Nephron (organoid): ENCODE measurements at regions not wholly inside any gene's neighbourhood (a gene's known extent, or its start where the extent isn't known, plus 50 kb on each side); places are given as distances from the start of the nearest gene placed in this dataset.

Experiments
- H3K27ac Mint-ChIP-seq, 3 experiments: 2 replicates each; pipeline ENCODE4 v1.8.0; 2020; ENCODE audit warnings: mixed read lengths in 3 of 3, mild to moderate bottlenecking in 2 of 3, moderate library complexity in 1 of 3
- H3K27me3 Mint-ChIP-seq: 2 replicates; pipeline ENCODE4 v1.8.0; 2021; ENCODE audit warnings: low read depth, mild to moderate bottlenecking, moderate library complexity, mixed read lengths
- H3K36me3 Mint-ChIP-seq: 2 replicates; pipeline ENCODE4 v1.8.0; 2020; ENCODE audit warnings: low read depth, mixed read lengths
- H3K4me1 Mint-ChIP-seq: 2 replicates; pipeline ENCODE4 v1.8.0; 2020; ENCODE audit warnings: mixed read lengths
- H3K4me3 Mint-ChIP-seq, 3 experiments: 2 replicates each; pipeline ENCODE4 v1.8.0; 2020; ENCODE audit warnings: mild to moderate bottlenecking in 3 of 3, mixed read lengths in 3 of 3, moderate library complexity in 2 of 3
- H3K9me3 Mint-ChIP-seq: 2 replicates; pipeline ENCODE4 v1.8.0; 2020; ENCODE audit warnings: mixed read lengths
- TF ChIP-seq, protein P1 (sequence below), 3 experiments: fragments of 200-600 bp; sonication (generic); IDR thresholded peaks; one replicate each; pipeline ENCODE4 v1.5.0; 2021; ENCODE audit warnings: antibody characterized with exemption in 3 of 3; ENCODE audit not compliant: unreplicated experiment in 3 of 3

DNA sequence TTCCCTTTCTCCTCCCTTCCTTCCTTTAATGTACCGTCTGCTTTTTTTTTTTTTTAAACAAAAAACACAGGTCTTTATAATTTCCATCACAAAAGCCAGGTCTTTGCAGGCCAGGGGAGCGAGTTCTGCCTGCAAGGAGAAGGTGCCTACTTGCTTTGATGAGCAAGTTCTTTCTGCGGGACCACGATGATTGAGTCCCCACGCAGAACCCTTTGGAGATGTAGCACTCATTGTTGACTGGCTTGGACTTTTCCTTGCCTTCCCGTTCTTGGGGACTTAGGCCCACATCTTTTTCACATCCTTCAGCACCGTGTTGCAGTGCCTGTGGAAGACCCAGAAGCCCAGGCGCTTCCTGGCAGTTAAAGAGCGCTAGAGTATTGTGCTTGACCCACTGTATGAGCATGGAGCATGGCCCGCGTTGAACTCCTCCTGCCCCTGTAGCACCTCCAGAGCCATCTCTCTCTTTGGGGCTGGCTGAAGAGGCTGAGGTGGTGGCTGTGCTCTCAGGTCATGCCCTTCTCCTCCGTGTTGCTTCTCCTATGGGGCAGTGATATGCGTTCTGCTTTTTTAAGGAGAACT is 177.6 kb downstream of the EXOC5 start:
- Mint-ChIP-seq H3K9me3 (peaks cover 6% of the 10 kb centered on the region), H3K36me3 (no peaks in the 10 kb centered on the region), H3K27ac (no peak overlapping the region), H3K27me3 (no peaks in the 10 kb centered on the region), H3K4me1 (no peaks in the 10 kb centered on the region), H3K4me3 (no peak overlapping the region)
- TF ChIP-seq, protein P1, sequence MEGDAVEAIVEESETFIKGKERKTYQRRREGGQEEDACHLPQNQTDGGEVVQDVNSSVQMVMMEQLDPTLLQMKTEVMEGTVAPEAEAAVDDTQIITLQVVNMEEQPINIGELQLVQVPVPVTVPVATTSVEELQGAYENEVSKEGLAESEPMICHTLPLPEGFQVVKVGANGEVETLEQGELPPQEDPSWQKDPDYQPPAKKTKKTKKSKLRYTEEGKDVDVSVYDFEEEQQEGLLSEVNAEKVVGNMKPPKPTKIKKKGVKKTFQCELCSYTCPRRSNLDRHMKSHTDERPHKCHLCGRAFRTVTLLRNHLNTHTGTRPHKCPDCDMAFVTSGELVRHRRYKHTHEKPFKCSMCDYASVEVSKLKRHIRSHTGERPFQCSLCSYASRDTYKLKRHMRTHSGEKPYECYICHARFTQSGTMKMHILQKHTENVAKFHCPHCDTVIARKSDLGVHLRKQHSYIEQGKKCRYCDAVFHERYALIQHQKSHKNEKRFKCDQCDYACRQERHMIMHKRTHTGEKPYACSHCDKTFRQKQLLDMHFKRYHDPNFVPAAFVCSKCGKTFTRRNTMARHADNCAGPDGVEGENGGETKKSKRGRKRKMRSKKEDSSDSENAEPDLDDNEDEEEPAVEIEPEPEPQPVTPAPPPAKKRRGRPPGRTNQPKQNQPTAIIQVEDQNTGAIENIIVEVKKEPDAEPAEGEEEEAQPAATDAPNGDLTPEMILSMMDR (IDR thresholded peaks at IDR 0.05; ENCODE audit: unreplicated experiment in 3 of 3) = no peak

- Mint-ChIP-seq H3K4me1 (no peaks in the 10 kb centered on the region), H3K27ac (no peak overlapping the region), H3K27me3 (no peaks in the 10 kb centered on the region), H3K9me3 (peaks cover under 1% of the 10 kb centered on the region), H3K36me3 (no peaks in the 10 kb centered on the region), H3K4me3 (no peak overlapping the region)
- TF ChIP-seq, protein P1 (IDR thresholded peaks at IDR 0.05; ENCODE audit: unreplicated experiment in 3 of 3) = no peak
Observed at GRCh38 chr14:57089901-57090300, 178.8 kb downstream of the EXOC5 start.

DNA sequence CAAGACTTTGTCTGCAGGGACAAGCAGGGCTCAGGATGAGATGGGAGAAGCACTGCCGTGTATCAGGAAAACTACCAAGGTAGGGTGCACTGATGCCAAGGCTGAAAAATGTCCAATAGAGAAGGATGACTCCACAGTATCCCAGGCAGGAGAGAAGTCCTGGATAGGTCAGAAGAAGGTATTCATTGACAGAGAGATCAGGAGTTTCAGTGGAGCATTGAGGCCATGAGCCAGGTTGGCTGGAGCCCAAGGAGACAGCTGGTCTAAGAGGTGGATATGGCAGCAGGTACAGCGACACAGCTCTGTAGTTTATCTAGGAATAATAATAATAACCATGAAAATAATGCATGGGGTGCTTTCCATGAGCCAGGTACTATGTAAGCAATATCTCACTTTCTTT is 180.9 kb downstream of the EXOC5 start:
- no peaks in the 10 kb centered on the region for H3K36me3 Mint-ChIP-seq
- no peaks in the 10 kb centered on the region for H3K4me1 Mint-ChIP-seq
- peaks cover under 1% of the 10 kb centered on the region for H3K27me3 Mint-ChIP-seq
- no peaks in the 10 kb centered on the region for H3K9me3 Mint-ChIP-seq
- no peak overlapping the region for H3K27ac Mint-ChIP-seq
- TF ChIP-seq, protein P1 (IDR thresholded peaks at IDR 0.05; ENCODE audit: unreplicated experiment in 3 of 3) = no peak
- H3K4me3 Mint-ChIP-seq = no peak overlapping the region

GRCh38 chr14:57086271-57087162 is 182.2 kb downstream of the EXOC5 start:
- H3K27ac Mint-ChIP-seq = no peak overlapping the region
- peaks cover 4% of the 10 kb centered on the region for H3K27me3 Mint-ChIP-seq
- H3K4me3 Mint-ChIP-seq = no peak overlapping the region
- TF ChIP-seq, protein P1 (IDR thresholded peaks at IDR 0.05; ENCODE audit: unreplicated experiment in 3 of 3) = no peak
- no peaks in the 10 kb centered on the region for H3K36me3 Mint-ChIP-seq
- no peaks in the 10 kb centered on the region for H3K9me3 Mint-ChIP-seq
- no peaks in the 10 kb centered on the region for H3K4me1 Mint-ChIP-seq

- peaks cover 4% of the 10 kb centered on the region for H3K27me3 Mint-ChIP-seq
- no peaks in the 10 kb centered on the region for H3K4me1 Mint-ChIP-seq
- TF ChIP-seq, protein P1 (IDR thresholded peaks at IDR 0.05; ENCODE audit: unreplicated experiment in 3 of 3) = no peak
- no peak overlapping the region for H3K27ac Mint-ChIP-seq
- H3K9me3 Mint-ChIP-seq = no peaks in the 10 kb centered on the region
- no peak overlapping the region for H3K4me3 Mint-ChIP-seq
- no peaks in the 10 kb centered on the region for H3K36me3 Mint-ChIP-seq
Observed at GRCh38 chr14:57085801-57086200, 182.9 kb downstream of the EXOC5 start.
